BJ (cell line): ENCODE measurements at regions not wholly inside any gene's neighbourhood (a gene's known extent, or its start where the extent isn't known, plus 50 kb on each side); places are given as distances from the start of the nearest gene placed in this dataset.
A peak's percentile ranks its signal among the peaks of the same experiment; 100 is the strongest.

Source experiments
- CTCF ChIA-PET: fragments of 350-600 bp; formaldehyde crosslinking; extraction: SDS; loops from one replicate; lab custom pipeline; 2021; ENCODE audit warnings: antibody characterized with exemption, inconsistent platforms; lab: Yijun Ruan, JAX
- POLR2A ChIA-PET: fragments of 300-600 bp; sonication (Branson Sonifier 250); formaldehyde crosslinking; extraction: SDS; loops from one replicate; lab custom pipeline; 2021; ENCODE audit warnings: antibody characterized with exemption; lab: Charles Lee
- DNase-seq: peaks from one replicate; pipeline ENCODE4 v3.0.0-alpha.2; 2011; ENCODE audit warnings: low read depth
- H3K27me3 ChIP-seq: 2 replicates; pipeline ENCODE4 v1.6.0; 2011; ENCODE audit warnings: low read length; ENCODE audit not compliant: control insufficient read depth, insufficient read depth
- H3K36me3 ChIP-seq: 2 replicates; pipeline ENCODE4 v1.5.1; 2011; ENCODE audit warnings: low read length; ENCODE audit not compliant: control insufficient read depth, insufficient read depth
- H3K4me3 ChIP-seq: 2 replicates; pipeline ENCODE4 v1.5.1; 2011; ENCODE audit warnings: low read depth, mild to moderate bottlenecking, control low read depth, low read length
- TF ChIP-seq, protein P1 (sequence below): IDR thresholded peaks from 2 replicates; pipeline ENCODE4 v1.5.1; 2011; ENCODE audit warnings: low read depth, mild to moderate bottlenecking, control low read depth, inconsistent platforms, low read length, moderate library complexity; ENCODE audit not compliant: insufficient read depth

DNA sequence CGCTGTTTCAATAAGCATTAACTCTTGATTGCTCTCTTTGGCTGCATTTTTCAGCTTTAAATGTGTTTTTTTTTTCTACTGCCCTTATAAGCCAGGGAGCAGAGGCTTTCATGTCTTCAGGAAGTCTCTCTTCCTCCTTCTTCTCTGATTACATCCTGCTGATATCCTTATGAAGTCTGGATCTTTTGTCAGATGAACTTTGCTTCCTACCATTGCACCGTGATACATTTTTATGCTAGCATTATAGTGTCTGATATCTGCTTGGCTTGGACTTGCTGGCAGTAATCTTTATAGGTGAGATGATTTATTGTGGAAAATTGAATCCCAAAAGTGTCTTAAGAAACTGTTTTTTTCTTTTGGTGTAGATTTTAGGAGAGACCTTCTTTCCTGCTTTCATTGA, 160.4 kb upstream of the CFAP20DC start:
- no peak for DNase-seq
- CTCF ChIA-PET, result interaction anchor here (0.6 kb wide), 1 partner anchor 81 kb away, joined by 3 read pairs; no protein-coding TSS in a partner anchor
- no peaks in the 10 kb centered on the region for H3K36me3 ChIP-seq
- peaks cover 4% of the 10 kb centered on the region; the same call in 1 of the 2 replicates for H3K27me3 ChIP-seq
- H3K4me3 ChIP-seq, result no peak overlapping the region
- POLR2A ChIA-PET, result no interaction called here
- TF ChIP-seq, protein P1, sequence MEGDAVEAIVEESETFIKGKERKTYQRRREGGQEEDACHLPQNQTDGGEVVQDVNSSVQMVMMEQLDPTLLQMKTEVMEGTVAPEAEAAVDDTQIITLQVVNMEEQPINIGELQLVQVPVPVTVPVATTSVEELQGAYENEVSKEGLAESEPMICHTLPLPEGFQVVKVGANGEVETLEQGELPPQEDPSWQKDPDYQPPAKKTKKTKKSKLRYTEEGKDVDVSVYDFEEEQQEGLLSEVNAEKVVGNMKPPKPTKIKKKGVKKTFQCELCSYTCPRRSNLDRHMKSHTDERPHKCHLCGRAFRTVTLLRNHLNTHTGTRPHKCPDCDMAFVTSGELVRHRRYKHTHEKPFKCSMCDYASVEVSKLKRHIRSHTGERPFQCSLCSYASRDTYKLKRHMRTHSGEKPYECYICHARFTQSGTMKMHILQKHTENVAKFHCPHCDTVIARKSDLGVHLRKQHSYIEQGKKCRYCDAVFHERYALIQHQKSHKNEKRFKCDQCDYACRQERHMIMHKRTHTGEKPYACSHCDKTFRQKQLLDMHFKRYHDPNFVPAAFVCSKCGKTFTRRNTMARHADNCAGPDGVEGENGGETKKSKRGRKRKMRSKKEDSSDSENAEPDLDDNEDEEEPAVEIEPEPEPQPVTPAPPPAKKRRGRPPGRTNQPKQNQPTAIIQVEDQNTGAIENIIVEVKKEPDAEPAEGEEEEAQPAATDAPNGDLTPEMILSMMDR, result no peak

DNA sequence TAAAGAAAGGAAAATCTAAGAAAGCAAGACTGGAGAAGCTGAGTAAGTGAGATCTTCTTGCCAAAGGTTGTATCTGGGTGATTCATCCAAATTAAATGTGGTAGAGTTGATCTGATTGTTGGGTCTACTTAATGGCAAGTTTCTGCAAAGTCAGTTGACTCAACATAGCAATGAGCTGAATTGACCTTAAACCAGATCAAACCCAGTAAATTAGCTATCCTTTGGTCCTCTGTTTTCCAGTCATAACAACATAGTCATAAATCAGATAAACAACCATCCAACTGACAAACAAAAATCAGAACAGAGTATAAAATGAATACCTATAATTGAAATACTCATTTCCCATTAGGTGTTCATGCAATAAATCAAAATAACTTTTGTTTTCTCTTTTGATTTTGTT, 142.6 kb upstream of the CFAP20DC start:
- Histone ChIP-seq H3K36me3 (no peaks in the 10 kb centered on the region), H3K4me3 (no peak overlapping the region), H3K27me3 (no peaks in the 10 kb centered on the region)
- POLR2A ChIA-PET, result no interaction called here
- TF ChIP-seq, protein P1, result no peak
- CTCF ChIA-PET, result interaction anchor here (0.8 to 1.0 kb wide), 2 partner anchors 11 to 197 kb away, joined by 3 to 6 read pairs; no protein-coding TSS in a partner anchor
- DNase-seq, result peak; percentile 47

GRCh38 chr3:59191651-59192050, 141.8 kb upstream of the CFAP20DC start:
- ChIA-PET CTCF (interaction anchor here (1.0 kb wide), 1 partner anchor 196 kb away, joined by 6 read pairs; no protein-coding TSS in a partner anchor), POLR2A (interaction anchor here (0.7 kb wide), 1 partner anchor 755 kb away, joined by 3 read pairs; no protein-coding TSS in a partner anchor)
- H3K36me3 ChIP-seq, result no peaks in the 10 kb centered on the region
- H3K27me3 ChIP-seq, result no peaks in the 10 kb centered on the region
- no peak for DNase-seq
- TF ChIP-seq, protein P1, result no peak
- H3K4me3 ChIP-seq, result no peak overlapping the region

- Histone ChIP-seq H3K36me3 (no peaks in the 10 kb centered on the region), H3K27me3 (no peaks in the 10 kb centered on the region), H3K4me3 (no peak overlapping the region)
- TF ChIP-seq, protein P1, result no peak
- CTCF ChIA-PET, result interaction anchor here (1.7 kb wide), 1 partner anchor 366 kb away, joined by 4 read pairs; no protein-coding TSS in a partner anchor
- POLR2A ChIA-PET, result no interaction called here
- DNase-seq, result no peak
Observed at GRCh38 chr3:59189939-59190338, 140.1 kb upstream of the CFAP20DC start.

DNA sequence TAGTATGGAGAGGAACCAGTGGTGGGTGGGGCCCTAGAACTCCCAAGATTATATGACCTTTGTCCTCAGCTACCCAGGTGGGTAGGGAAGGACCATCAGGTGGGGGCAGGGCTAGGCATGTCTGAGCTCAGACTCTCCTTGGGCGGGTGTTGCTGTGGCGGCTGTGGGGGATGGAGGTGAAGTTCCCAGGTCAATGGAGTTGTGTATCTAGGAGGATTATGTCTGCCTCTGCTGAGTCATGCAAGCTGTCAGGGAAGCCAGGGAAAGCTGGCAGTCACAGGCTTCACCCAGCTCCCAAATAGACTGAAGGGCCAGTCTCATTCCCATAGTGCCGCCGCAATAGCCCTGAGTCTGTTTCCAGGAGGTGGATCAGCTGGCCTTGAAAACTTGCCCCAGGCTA, 139.7 kb upstream of the CFAP20DC start:
- no peaks in the 10 kb centered on the region for H3K36me3 ChIP-seq
- no peak for DNase-seq
- no peaks in the 10 kb centered on the region for H3K27me3 ChIP-seq
- no peak overlapping the region for H3K4me3 ChIP-seq
- TF ChIP-seq, protein P1, result no peak
- ChIA-PET POLR2A (no interaction called here), CTCF (interaction anchor here (1.7 kb wide), 1 partner anchor 365 kb away, joined by 4 read pairs; no protein-coding TSS in a partner anchor)
